Activated CD4-positive, alpha-beta T cell treated with anti-CD3 and anti-CD28 coated beads for 48 hours (primary cell): ENCODE measurements at regions not wholly inside any gene's neighbourhood (a gene's known extent, or its start where the extent isn't known, plus 50 kb on each side); places are given as distances from the start of the nearest gene placed in this dataset.

Experiments
- DNase-seq: peaks from one replicate; pipeline ENCODE4 v3.0.0-alpha.2; 2020

DNA sequence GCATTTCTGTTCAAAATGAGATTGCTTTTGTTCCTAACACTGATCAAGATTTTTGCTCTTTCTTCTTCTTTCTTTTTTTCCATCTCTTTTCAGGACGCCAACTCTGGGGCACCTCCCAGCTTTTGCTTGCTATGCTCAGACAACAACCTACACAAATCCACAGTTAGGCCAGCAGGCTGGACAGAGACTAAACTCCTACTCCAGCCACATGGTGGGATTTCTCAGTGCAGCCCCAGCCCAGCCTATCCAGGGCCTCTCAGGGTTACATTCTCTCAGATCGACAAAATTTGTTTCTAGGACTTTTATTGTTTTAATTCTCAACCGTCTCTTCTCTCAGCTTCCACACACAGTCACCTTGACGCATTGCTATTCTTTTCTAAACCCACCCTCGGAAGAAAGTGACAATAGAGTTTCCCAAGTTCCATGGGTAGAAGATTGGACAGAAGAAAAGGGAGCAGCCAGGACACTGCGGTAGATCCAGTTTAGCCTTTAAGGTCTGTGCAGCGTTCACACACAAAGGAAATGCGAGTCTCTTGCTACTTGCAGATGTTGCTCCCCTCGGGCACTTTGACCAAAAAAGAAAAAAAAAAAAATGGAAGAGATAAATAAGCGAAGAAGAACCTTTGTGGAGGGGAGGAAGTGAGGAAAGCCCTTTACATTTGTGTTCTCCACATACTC is 588.6 kb upstream of the GRAMD2B start:
- no peak for DNase-seq

DNA sequence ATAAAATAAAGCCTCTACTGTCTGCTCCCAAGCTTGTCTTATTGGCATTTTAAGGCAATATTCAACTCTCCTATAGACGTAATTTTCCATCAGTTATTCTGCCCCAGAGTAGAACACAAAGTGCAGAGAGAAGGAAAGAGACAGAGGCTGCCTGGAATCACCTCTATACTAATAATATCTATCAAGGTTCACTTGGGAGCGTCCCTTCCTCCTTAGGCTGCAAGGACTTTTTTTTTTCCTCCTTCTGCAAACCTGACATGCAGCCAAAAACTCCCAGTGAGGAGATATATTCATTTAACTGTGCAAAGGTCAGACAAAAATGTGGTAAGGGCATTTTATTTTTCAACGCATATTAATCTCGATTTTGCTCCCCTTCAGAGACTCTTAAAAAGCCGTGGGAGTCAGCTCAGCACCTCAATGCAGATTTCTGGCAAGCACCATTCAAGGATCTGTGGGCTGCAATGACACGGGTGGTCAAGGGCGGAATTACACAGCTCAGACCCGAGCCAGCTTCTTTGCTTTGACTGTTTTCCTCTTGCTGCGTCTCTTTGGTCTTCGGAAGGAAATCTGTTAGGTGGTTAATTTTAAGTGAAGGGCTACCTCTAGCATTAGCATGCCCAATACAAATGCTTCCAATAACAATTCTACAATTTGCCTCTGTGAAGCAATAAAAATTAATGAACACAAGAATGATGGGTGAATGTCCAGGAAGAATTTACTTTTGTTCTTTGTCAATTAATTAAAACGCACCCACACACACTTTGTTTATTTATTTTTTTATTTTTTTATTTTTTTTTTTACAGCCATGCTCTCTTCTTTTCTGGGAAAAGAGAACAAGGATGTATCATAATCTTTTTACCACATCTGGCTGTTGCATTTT is 587.7 kb upstream of the GRAMD2B start:
- DNase-seq: no peak

DNA sequence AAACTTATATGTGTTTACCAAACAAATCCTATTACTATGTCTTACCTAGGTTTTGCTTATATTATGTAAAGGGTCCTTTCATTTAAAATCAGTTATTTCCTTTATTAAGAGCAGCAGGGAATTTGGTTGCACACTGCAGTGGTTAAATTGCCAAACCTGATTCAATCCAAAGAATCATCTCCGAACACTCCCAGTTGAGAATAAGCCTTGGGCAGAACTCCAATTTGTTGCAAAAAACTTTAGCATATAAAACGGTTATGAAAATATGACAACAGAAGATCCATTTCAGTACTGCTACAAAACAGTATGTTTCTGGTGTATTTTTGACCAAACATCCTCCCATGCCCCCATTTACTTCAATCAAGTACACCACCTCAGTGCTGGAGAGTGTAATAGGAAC is 587.0 kb upstream of the GRAMD2B start:
- DNase-seq: no peak

DNA sequence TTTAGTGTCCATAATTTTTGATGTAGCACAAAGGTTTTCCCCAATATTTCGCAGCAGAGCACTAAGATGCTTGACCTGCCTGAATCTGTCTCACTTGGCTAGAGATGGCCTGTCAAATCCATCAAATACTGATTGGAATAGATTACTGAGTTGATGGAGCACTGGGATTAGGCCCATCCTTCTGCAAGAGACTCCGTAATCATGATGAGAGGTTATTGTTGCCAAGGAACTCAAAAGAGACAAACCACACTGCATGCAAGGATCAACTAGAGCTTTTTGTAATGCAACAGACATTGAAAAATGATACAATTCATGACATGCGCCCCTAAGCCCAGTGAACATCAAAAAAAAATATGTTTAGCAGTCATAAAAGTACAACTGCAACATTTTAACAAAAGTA is 585.3 kb upstream of the GRAMD2B start:
- DNase-seq: no peak

DNA sequence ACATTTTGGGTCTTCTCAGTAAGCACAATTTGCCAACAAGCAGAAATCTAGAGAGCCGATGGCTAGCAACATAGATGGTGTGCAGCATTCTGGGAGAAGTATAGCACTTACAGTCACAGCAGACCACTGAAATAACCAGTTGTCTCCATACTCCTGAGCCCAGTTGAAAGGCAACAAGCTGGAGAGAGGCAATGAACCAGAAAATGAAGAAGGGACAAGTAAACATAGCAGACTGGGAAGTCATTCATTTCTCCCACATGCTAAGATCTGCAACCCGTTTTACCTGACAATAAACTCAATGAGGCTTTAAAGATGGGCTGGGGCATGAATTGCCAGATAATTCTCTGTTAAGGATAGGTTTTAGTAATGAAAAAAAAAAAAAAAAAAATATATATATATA is 575.6 kb upstream of the GRAMD2B start:
- no peak for DNase-seq

DNA sequence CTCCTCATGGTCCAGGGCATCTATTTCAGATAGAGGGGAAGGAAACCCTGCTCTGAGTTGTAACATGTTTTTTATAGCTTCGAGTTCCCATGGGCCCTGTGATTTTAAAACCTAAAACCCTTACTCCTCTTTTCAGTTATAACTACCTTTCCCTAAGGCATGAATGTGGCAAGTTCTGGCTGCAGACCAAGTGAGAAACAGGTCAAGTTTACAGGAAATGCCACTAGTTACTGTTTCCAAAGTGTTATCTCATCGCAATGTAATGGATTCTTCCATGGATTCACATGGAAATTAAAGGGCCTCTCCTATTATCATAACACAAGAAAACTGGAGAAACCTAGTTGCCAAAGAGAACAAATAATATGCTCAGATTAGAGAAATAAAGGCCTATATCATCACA is 574.5 kb upstream of the GRAMD2B start:
- DNase-seq: no peak

DNA sequence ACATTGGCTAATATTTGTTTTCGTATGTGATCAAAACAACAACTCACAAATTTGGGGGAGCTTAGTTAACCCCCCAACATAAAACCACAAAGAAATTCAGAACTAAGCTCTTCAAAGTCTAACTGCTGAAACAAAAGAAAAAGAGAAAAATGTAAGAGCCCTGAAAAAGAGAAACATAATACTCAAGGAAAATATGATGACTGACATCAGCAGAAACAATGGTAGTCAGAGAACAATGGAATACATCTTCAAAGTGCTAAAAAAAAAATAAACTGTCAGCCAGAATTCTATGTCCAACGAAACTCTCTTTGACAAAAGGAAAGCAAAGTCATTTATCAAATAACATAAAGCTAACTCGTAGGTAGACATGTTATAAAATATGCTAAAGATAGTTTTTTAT is 566.3 kb upstream of the GRAMD2B start:
- no peak for DNase-seq

DNA sequence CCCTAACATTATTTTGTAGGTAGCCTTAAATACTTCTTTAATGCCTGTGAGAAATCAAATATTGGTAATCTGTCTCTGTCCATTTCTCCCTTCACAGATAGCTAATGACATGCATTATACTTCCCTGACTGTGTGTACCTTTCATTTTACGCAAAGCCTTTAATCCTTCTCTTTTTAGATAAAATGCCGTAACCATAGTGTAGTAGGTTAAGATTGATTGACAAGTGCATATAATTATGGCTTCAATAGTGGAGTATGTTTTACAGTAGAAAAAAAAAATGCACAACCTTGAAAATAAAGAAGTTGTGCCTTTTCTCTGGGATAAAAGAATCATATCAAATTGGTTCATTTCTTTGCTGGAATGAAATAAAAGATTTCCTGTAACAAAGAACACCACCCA is 559.6 kb upstream of the GRAMD2B start:
- no peak for DNase-seq

DNA sequence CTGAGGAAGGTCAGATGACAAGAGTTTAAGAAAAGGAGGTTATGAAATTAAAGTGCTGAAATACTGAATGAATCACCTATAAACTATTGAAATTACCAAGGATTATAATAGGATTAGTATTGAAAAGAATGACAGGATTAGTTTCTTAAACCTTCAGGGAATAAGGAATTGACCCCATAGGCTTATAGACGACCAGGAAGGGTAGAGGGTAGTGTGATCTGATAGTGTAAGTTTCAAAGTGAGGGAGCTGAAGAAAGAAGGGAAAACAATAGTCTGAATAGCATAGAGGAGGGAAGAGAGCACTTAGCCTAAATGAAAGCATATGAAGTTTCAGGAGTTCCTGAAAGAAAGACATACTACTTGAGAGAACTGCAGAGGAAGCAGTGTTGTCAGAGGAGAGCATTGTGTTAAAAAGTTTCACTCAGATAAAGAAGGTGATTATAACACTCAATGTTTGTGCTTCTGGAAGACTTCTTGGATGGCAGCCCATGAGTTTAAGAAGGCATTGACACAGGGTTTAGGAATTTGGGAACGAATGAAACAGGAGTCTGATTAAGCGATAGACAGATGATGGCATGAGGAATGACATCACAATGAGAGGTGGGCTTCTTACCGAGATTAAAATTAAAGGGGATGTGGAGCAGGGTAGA is 557.9 kb upstream of the GRAMD2B start:
- no peak for DNase-seq

DNA sequence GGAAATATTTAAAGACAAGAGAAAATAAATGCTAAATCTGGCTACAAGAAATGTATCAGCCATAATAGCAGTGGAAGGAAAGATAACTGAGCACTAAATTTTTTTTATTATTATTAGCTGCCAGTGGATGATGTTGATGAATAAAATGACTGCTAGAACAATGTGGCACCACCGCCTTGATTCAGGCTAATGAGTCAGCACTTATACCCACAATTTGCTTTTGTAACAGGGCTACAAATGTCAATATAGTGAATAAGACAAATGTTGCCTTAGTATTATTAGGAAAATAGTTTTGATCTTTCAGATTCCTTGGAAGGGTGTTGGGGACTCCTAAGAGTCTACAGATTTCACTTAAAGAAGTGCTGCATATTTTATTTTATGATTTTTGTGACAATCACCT is 555.2 kb upstream of the GRAMD2B start:
- no peak for DNase-seq

DNA sequence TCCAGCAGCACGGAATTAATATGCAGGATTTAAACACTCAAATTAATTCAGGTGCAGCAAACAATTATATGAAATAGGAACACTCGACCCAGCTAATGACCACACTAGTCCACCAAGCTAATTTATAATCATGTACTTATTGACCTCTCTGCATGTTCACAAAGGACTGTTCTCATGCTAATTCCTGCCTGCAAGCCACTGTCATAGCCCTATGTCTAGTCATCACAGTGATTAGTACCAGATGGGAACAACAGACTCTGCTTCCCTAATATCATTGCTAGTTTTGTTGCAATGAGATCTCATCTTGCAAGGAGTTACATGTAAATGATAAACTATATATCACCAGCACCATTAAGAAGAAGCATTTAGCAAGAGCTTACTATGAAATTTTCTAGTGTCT is 553.0 kb upstream of the GRAMD2B start:
- DNase-seq: no peak

DNA sequence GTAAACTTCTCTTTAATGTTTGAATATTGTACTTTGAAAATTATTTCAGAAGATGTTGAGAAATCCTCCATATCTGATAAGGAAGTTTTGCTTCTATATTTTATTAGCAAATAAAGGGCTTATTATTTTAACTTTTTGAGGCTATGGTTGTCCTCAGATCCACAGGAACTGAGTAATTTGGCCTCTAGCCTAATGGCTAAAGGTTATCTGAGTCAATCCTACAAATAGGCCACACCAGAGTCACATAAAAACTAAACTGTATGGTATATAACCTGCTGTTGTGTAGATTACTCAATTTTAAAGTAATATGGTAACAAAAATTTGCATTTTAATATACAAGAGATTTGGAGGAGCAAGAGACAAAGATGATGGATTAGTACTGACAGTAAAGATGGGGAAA is 549.2 kb upstream of the GRAMD2B start:
- DNase-seq: no peak

DNA sequence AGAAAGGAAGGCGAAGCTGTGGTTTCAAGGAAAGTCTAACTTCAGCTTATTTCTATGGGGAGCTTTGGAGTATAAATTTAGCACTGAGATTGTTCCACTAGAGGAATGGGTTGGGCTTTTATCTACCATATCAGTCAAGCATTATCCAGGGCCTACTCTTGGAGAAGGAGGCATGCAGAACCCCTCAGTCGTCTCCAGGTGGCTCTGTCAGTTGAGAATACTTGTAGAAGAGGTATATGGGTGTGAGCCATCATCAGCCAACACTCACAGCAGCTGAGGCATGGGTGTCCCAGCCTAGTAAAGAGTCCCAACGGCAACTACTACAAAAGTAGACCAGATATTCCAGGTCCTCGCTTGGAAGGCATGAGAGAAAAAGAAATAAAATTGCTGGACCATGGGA is 548.5 kb upstream of the GRAMD2B start:
- no peak for DNase-seq

DNA sequence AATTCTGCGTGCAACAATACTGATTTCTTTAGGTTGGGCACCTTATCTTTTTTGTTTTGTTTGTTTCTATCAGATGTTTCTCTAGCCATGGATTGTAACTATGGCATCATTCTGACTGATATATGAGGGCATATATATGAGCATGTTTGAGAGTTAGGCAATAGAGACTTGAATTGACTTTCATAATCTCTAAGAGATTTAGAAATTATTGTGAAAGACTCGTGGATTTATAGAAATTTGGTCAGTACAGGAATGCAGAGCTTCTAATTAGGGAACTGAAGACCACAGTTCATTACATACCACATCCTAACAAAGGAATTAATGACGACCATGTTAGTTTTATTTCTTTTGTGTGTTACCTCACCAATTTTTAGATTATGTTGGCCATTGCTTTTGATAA is 546.0 kb upstream of the GRAMD2B start:
- DNase-seq: no peak

DNA sequence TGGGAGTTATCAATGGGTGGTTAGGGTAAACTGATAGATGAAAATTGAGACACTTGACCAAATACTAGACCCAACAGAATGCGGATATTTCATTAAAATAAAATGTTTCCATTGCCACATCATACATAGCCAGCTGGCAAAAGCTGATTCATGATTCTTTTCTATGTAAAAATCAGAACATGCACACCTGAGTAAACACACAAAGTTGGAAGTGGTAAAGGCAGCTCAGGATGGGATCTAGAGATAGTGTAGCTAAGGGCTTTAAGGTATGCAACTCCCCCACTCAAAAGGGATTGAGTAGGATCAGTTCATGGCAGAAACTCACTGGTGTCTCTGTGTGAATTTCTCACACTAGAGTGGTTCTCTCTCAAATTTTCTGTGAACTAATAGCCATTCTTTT is 541.1 kb upstream of the GRAMD2B start:
- no peak for DNase-seq

DNA sequence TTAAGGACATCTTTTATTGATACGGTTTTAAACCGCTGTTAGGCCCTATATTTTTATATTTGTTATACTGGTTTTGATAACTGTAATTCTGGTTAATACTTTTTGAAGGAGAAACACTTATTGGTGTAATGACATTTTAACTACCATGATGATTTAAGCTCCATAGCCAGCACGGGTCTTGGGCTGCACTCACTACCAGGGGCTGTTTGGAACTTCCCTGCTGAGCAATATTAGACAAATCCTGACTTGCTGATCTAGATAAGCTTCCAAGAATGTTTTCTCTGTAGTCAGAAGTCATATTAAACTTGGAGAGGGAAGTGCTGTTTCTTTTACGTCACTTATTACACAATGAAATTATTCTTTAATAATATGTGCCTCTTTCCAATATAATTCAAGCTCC is 540.0 kb upstream of the GRAMD2B start:
- no peak for DNase-seq

DNA sequence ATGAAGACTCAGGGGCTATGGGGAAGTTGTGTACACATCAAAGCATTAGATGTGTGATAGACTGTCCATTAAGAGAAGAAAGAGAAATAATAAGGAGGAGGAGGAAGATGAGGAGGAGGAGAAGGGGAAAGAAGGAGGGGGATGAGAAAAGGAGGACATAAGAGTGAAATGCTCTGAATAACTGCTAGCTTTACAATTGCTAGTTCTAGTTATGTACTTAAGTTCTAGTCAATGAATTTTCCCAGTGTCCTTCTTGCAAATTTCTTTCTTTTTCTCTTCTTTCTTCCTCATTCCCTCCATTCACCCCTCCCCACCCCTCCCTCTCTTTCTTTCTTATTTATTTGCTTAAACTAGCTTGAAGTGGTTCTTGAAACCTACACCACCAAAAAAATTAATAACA is 534.9 kb upstream of the GRAMD2B start:
- no peak for DNase-seq

DNA sequence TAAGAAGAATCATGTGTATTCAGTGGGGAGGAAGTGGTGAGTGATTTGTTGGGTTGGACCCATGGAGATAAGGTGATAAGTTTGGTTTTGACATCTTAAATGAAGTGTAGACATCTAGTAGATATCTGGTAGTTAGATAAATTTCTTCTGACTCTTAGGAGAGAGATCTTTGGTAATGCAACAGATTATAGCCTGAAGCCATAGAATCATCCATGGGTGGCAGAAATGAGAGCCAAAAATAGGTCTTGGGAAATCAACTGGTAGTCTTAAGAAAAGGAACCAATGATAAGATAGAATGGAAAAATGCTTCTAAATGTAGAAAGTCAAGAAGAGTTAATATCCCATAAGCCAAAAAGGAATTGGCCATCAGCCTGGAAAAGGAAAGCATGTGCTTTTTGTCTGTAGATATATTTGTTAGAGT is 532.7 kb upstream of the GRAMD2B start:
- DNase-seq: no peak

DNA sequence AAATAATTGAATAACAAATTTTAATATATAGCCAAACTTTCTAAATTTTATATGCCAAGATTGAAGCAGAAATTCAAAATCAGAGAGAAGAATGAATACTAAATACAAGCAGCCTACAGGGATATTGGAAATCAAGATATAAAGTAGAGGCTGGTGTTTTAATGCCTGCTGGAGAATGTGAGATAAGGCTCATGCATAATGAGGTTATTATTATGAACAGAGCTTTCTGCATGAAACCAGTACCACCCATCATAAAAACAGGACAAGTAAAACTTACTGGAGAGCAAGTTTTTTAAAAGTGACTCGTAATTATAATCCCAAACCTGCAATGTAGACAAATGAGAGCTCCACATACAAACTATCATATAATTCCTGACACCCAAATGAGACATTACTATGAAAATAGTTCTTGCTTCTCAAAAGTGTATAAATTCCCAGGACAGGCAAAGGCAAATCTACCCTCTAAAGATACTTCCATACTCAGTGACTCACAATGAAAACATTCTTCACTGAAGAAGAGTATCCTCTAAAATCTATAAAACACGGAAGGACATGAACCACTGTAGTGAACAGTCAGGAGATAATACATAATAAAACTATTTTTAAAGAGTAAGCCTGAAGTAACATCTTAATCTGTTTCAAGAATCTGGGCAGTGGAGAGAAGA is 532.0 kb upstream of the GRAMD2B start:
- DNase-seq: no peak

DNA sequence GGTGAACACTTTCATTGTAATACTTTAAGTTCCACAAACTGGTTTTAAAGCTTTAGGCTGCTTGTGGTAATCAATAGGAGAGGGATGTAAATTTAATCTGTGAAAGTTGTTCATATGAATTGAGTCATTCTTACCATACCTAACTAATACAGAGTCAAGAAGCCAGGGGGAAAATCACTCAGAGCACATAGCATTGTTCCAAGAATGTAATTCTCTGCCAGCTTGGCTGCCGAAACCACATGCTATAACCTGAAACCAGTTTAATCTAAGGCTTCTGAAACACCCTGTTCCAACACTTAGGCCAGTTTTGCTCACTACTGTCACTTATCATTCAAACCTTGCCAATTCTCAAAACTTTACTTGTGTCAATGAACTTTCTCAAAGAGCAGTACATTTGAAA is 528.8 kb upstream of the GRAMD2B start:
- no peak for DNase-seq

DNA sequence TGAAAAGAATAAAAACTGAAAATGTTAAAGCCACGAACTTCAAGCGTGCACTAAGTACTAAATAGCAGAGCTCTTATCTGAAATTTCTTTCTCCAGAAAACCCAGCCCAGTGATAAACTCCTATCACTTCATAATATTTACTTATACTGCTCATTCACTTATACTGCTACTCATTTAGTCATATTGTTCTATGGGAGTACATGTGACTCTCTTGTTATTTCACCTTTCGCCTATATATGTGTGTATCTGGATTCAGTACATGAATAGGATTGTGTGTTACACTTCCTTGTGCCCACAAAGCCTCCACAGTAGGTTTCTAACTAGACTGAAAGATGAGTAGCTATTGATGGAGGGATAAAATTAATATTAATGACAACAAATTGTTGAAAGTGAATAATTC is 526.8 kb upstream of the GRAMD2B start:
- DNase-seq: no peak

DNA sequence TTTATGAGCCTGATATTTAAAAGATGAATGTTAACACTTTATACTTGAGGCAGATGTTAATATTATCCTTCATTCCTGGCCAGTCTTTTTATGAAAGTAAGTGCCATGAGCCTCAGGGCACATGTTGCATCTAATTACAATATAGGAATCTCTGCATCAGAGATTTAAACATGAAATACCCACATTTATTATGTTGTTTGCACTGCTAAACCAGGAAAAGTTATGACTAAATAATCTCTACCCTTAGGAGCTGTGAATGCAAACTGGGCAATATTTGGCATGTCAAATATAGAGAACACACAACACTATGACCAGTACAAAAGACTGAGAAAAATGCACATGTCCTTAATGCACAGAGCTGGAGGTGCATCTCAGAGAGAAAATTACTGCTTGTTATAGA is 526.1 kb upstream of the GRAMD2B start:
- no peak for DNase-seq

DNA sequence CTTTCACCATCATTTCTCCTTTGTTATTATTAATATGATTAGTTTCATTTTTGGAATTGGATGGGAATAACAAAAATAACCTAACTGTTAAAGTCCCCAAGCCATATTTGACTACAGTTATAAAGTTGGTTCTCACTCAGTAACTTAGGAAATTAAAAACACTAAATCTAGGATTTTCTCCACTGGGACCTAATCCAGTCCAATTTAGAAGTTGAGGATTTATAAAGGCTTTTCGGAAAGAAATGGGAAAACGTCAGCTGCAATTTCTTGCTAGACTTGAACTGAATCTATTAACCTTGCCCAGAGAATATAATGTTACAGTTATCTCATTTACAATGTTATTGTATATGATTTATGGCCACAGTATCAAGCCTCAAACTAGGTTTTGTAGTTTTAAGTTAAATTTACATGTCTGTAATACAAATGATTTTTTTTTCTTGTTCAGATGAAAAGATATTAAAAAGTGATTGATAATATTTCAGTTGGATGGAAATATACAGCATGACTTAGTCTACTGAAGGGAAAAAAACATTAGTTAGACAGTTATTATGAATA is 524.3 kb upstream of the GRAMD2B start:
- no peak for DNase-seq
